Sigmoid colon (tissue), 4 donors: ENCODE measurements at regions not wholly inside any gene's neighbourhood (a gene's known extent, or its start where the extent isn't known, plus 50 kb on each side); places are given as distances from the start of the nearest gene placed in this dataset.
A peak's percentile ranks its signal among the peaks of the same experiment; 100 is the strongest.

Experiments
- CTCF ChIP-seq, 4 experiments: fragments of 450-650 bp in 3 of 4; fragments of 200-600 bp in 1 of 4; IDR thresholded peaks; one replicate each; pipeline ENCODE4 v1.5.1; 2016 to 2019; ENCODE audit warnings: antibody characterized with exemption in 4 of 4, mild to moderate bottlenecking in 3 of 4, moderate library complexity in 2 of 4
- POLR2A ChIP-seq, 2 donors: fragments of 450-650 bp; IDR thresholded peaks; one replicate each; pipeline ENCODE4 v1.6.1; 2016; ENCODE audit warnings: antibody characterized with exemption in 2 of 2, mild to moderate bottlenecking in 2 of 2, moderate library complexity in 2 of 2
- POLR2AphosphoS5 ChIP-seq, 4 donors: sonication (generic); formaldehyde crosslinking; IDR thresholded peaks; one replicate each; pipeline ENCODE4 v1.6.1; 2017; ENCODE audit warnings: antibody characterized with exemption in 4 of 4

GRCh38 chr12:93019212-93019927, 90.3 kb upstream of the EEA1 start:
- TF ChIP-seq POLR2AphosphoS5 (IDR thresholded peaks at IDR 0.05), result no peak
- no peak for TF ChIP-seq CTCF (IDR thresholded peaks at IDR 0.05)
- TF ChIP-seq POLR2A (IDR thresholded peaks at IDR 0.05), result peak in 1 of 2 donors; percentile 24
